ENCODE measurements at regions not wholly inside any gene's neighbourhood (a gene's known extent, or its start where the extent isn't known, plus 50 kb on each side); places are given as distances from the start of the nearest gene placed in this dataset.

DNA sequence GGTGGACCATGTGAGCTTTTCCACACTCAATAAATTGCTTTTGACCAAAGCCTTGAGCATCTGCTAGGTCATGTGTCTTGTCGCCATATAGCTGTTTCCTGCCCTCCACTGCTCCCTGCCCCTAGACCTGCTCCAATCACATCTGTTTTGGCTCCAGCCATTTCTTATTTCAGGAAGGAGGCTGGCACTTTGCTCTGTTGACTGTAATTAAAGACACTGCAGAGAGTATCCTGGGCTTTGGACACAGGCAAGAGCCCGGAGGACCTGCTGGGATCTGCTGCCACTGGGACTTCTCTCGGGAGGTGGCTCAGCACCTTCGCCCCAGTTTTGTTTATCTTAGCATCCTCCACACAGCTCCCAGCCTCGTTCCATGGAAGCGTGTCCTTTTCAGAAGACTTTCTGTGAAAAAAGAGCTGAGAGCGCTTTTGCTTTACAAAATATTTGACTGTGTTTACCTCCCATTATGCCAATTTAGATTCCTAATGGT, 153.2 kb downstream of the MED10 start:
- no peaks in the 10 kb centered on the region for H3K9me2 ChIP-seq (ENCODE audit: insufficient read depth, low read length)
- H3K36me3 ChIP-seq (ENCODE audit: insufficient read depth, low read length) = no peaks in the 10 kb centered on the region
- no peak for TF ChIP-seq SMC3 (conservative IDR thresholded peaks at IDR 0.05; ENCODE audit: poor library complexity)
- no peak for TF ChIP-seq RAD21 (conservative IDR thresholded peaks at IDR 0.05)
- no peak for TF ChIP-seq EZH2 (IDR thresholded peaks at IDR 0.05; ENCODE audit: borderline replicate concordance, insufficient read depth, low read length, poor library complexity, severe bottlenecking)
- no peak for TF ChIP-seq EP300 (conservative IDR thresholded peaks at IDR 0.05; ENCODE audit: poor library complexity, severe bottlenecking)
- no peak overlapping the region for H3K4me2 ChIP-seq (ENCODE audit: low read length)
- no peak overlapping the region for H3K4me3 ChIP-seq (ENCODE audit: low read length)
- H3K27ac ChIP-seq (ENCODE audit: low read length) = no peak overlapping the region
- H2AFZ ChIP-seq (ENCODE audit: low read depth, low read length) = no peak overlapping the region
- no peaks in the 10 kb centered on the region for H3K9me3 ChIP-seq (ENCODE audit: low read length)
- H3K79me2 ChIP-seq (replicated peaks; ENCODE audit: insufficient read depth, low read length) = no peaks in the 10 kb centered on the region
- H3F3A ChIP-seq (ENCODE audit: insufficient read depth, low read length, poor library complexity, severe bottlenecking) = no peaks in the 10 kb centered on the region
- no peaks in the 10 kb centered on the region for H4K20me1 ChIP-seq (ENCODE audit: insufficient read depth)
- no peak overlapping the region for H3K9ac ChIP-seq (ENCODE audit: low read length)
- H3K27me3 ChIP-seq (ENCODE audit: insufficient read depth, low read depth, low read length) = no peaks in the 10 kb centered on the region

DNA sequence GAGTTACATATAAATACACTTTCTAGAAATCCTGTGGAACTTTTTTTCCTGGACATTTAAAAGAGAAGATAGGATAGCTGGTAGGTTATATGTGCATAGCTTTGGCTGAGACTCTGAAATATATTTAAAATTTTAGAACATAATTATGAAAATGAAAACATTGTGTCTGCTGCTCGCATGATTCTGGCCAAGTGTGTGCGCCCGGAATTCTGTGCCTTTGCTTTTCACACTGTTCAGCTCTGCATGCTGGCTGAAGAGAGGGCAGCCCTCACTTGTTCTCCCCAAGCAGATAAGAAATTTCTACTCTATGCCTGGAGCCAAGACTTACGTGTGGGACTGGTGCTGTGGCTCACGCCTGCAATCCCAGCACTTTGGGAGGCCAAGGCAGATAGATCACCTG, 153.9 kb downstream of the MED10 start:
- no peak overlapping the region for H2AFZ ChIP-seq (ENCODE audit: low read depth, low read length)
- H3K4me2 ChIP-seq (ENCODE audit: low read length) = no peak overlapping the region
- H3K27me3 ChIP-seq (ENCODE audit: insufficient read depth, low read depth, low read length) = no peaks in the 10 kb centered on the region
- no peak overlapping the region for H3K27ac ChIP-seq (ENCODE audit: low read length)
- H3K36me3 ChIP-seq (ENCODE audit: insufficient read depth, low read length) = no peaks in the 10 kb centered on the region
- TF ChIP-seq TAF1 (IDR thresholded peaks at IDR 0.05; ENCODE audit: low read depth) (no peak), RAD21 (conservative IDR thresholded peaks at IDR 0.05) (no peak), SMC3 (conservative IDR thresholded peaks at IDR 0.05; ENCODE audit: poor library complexity) (no peak), MXI1 (conservative IDR thresholded peaks at IDR 0.05; ENCODE audit: poor library complexity, severe bottlenecking) (no peak), EP300 (conservative IDR thresholded peaks at IDR 0.05; ENCODE audit: poor library complexity, severe bottlenecking) (no peak), EZH2 (IDR thresholded peaks at IDR 0.05; ENCODE audit: borderline replicate concordance, insufficient read depth, low read length, poor library complexity, severe bottlenecking) (no peak), POLR2AphosphoS5 (IDR thresholded peaks at IDR 0.05) (no peak)
- TF ChIP-seq, protein P1, sequence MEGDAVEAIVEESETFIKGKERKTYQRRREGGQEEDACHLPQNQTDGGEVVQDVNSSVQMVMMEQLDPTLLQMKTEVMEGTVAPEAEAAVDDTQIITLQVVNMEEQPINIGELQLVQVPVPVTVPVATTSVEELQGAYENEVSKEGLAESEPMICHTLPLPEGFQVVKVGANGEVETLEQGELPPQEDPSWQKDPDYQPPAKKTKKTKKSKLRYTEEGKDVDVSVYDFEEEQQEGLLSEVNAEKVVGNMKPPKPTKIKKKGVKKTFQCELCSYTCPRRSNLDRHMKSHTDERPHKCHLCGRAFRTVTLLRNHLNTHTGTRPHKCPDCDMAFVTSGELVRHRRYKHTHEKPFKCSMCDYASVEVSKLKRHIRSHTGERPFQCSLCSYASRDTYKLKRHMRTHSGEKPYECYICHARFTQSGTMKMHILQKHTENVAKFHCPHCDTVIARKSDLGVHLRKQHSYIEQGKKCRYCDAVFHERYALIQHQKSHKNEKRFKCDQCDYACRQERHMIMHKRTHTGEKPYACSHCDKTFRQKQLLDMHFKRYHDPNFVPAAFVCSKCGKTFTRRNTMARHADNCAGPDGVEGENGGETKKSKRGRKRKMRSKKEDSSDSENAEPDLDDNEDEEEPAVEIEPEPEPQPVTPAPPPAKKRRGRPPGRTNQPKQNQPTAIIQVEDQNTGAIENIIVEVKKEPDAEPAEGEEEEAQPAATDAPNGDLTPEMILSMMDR (IDR thresholded peaks at IDR 0.05; ENCODE audit: poor library complexity, severe bottlenecking) = no peak
- TF ChIP-seq, protein P2, sequence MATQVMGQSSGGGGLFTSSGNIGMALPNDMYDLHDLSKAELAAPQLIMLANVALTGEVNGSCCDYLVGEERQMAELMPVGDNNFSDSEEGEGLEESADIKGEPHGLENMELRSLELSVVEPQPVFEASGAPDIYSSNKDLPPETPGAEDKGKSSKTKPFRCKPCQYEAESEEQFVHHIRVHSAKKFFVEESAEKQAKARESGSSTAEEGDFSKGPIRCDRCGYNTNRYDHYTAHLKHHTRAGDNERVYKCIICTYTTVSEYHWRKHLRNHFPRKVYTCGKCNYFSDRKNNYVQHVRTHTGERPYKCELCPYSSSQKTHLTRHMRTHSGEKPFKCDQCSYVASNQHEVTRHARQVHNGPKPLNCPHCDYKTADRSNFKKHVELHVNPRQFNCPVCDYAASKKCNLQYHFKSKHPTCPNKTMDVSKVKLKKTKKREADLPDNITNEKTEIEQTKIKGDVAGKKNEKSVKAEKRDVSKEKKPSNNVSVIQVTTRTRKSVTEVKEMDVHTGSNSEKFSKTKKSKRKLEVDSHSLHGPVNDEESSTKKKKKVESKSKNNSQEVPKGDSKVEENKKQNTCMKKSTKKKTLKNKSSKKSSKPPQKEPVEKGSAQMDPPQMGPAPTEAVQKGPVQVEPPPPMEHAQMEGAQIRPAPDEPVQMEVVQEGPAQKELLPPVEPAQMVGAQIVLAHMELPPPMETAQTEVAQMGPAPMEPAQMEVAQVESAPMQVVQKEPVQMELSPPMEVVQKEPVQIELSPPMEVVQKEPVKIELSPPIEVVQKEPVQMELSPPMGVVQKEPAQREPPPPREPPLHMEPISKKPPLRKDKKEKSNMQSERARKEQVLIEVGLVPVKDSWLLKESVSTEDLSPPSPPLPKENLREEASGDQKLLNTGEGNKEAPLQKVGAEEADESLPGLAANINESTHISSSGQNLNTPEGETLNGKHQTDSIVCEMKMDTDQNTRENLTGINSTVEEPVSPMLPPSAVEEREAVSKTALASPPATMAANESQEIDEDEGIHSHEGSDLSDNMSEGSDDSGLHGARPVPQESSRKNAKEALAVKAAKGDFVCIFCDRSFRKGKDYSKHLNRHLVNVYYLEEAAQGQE (IDR thresholded peaks at IDR 0.05; ENCODE audit: borderline replicate concordance) = no peak
- no peaks in the 10 kb centered on the region for H3K79me2 ChIP-seq (replicated peaks; ENCODE audit: insufficient read depth, low read length)
- H3K9me2 ChIP-seq (ENCODE audit: insufficient read depth, low read length) = no peaks in the 10 kb centered on the region
- no peaks in the 10 kb centered on the region for H3F3A ChIP-seq (ENCODE audit: insufficient read depth, low read length, poor library complexity, severe bottlenecking)
- no peaks in the 10 kb centered on the region for H3K9me3 ChIP-seq (ENCODE audit: low read length)
- H4K20me1 ChIP-seq (ENCODE audit: insufficient read depth) = no peaks in the 10 kb centered on the region
- H3K9ac ChIP-seq (ENCODE audit: low read length) = no peak overlapping the region
- H3K4me3 ChIP-seq (ENCODE audit: low read length) = no peak overlapping the region

Data from neural cell (in vitro differentiated cells).